H54 (cell line): ENCODE measurements at regions not wholly inside any gene's neighbourhood (a gene's known extent, or its start where the extent isn't known, plus 50 kb on each side); places are given as distances from the start of the nearest gene placed in this dataset.

Experiments
- DNase-seq: peaks from one replicate; pipeline ENCODE4 v3.0.0; 2011; ENCODE audit warnings: low spot score, mixed read lengths; ENCODE audit not compliant: insufficient read length
- FAIRE-seq: peaks from 3 replicates; lab custom pipeline; 2011; peaks lifted over from hg19 to GRCh38; lab: Jason Lieb, UNC
- POLR2A ChIP-seq: IDR thresholded peaks from 2 replicates; pipeline ENCODE4 v1.6.1; 2011; ENCODE audit warnings: low read depth, mild to moderate bottlenecking, low read length

DNA sequence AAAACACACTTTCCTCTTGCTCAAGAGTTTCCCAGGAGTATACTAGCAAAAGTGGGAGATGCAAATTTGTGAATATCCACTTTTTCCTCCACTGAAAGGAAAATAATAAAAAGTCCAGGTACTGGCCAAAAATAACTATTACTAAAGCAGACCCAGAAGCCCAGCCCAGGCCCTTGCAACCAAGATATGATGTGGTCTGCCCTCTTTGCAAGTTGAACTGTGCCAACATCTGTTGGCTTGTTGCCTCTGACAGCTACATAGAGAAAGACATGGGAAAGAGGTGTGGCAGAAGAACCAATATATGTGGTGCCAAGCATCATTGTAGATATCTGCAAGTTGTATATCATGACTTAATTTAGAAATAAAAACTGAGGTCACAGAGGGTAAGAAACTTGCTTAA lies 78.4 kb upstream of the JAG1 start:
- DNase-seq (no peak), FAIRE-seq (no peak)
- no peak for TF ChIP-seq POLR2A

DNA sequence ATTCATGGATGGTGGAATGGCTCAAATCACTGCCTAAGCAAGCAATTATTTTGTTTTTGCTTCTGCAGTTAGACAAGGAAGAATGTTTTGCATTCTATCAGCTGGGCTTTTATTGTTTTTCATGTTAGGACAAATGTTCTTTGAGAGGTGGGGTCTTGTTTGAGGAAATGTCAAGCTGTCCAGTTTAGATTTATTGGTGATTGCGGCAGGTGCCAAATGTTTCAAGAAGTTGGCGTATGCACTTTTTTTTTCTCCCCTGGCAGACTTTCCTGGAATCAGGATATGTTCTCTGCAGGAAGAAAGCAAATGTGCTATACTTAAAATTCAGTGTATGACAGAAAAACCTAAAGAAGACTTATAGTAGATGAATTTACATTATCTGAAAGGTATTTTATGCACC lies 81.0 kb upstream of the JAG1 start:
- FAIRE-seq (no peak), DNase-seq (no peak)
- TF ChIP-seq POLR2A, result no peak

DNA sequence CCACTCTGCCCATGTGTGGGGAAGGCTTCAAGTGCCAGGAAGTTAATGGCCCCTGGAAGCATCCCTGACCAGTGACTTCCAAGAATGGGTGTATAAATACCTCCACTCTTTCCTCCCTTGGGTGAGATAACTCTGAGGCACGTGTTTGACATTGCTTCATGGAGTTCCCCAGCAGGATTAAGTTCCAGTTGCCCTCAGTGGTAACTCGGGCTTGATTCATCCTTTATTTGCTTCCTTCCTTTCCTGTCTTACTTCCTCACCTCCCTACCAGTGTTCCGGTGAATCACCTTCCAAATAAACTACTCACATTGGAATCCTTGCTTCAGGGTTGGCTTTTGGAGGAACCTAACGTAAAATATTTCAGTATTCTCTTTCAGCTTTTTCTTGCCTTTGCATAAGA lies 84.6 kb upstream of the JAG1 start:
- FAIRE-seq, result no peak
- TF ChIP-seq POLR2A, result no peak
- DNase-seq, result peak; percentile 6

GRCh38 chr20:10761232-10761631 lies 87.4 kb upstream of the JAG1 start:
- no peak for TF ChIP-seq POLR2A
- DNase-seq, result no peak
- FAIRE-seq, result no peak

DNA sequence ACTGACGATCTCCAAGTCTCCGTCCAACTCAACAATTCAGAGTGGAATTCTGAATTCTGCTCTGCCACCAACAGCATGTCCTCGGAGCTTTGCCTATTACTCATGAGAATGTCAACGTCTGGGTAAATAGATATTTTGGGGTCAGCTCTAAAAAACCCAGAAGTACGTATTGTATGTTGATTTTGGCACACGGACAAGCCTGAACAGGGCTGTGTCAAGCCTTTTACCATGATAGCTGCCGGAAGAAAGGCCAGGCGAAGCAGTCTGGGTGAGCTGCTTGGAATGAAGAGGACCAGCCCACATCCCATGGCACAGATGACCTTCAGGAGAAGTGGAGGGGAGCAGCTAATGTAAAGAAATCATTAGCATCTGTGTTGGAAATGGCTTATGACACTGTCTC lies 88.0 kb upstream of the JAG1 start:
- DNase-seq (no peak), FAIRE-seq (no peak)
- no peak for TF ChIP-seq POLR2A

DNA sequence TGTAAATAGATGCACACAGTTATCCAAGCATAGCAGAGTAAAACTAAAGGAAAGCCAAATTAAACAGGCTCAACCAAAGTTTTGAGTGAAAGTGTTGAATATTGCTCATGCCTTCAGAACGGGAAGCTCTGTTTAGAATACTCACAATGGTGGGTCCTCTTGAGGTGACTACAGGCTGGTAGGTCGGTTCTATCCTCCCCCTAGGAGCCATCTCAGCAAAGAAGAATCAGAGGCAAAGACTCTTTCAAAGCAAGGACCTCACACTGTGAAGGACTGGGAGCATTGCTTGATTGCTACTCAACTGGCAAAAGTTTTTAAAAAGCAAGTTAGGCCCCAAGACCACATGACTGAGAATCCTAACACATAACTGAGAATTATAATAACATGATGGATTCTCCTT lies 88.4 kb upstream of the JAG1 start:
- no peak for DNase-seq
- TF ChIP-seq POLR2A, result no peak
- no peak for FAIRE-seq

DNA sequence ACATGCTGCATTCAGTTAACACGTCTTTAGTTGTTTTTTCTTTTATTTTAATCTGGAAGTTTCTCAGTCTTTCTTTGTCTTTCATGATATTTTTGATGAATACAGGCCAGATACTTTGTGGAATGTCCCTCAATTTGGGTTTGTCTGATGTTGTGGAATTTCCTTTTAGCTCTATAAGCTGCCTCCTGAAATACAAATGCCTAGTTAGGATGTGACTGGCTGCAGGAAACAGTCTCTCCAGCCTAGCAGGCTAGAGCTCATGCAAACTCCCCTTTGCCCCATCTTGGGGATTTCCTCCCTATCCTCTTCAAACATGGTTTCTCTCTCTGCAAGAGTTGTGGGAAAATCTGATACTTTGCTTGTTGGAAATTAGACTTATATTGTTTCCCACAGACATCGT lies 89.3 kb upstream of the JAG1 start:
- FAIRE-seq (no peak), DNase-seq (no peak)
- TF ChIP-seq POLR2A, result no peak

- DNase-seq (no peak), FAIRE-seq (no peak)
- no peak for TF ChIP-seq POLR2A
Measured at GRCh38 chr20:10769700-10770099, 95.9 kb upstream of the JAG1 start.

- no peak for TF ChIP-seq POLR2A
- no peak for FAIRE-seq
Measured at GRCh38 chr20:10770753-10771152, 97.0 kb upstream of the JAG1 start.

GRCh38 chr20:10771435-10772140 lies 97.8 kb upstream of the JAG1 start:
- FAIRE-seq (no peak), DNase-seq (no peak)
- no peak for TF ChIP-seq POLR2A

More at GRCh38 chr20:10770753-10771152, 97.0 kb upstream of the JAG1 start:
- no peak for DNase-seq

DNA sequence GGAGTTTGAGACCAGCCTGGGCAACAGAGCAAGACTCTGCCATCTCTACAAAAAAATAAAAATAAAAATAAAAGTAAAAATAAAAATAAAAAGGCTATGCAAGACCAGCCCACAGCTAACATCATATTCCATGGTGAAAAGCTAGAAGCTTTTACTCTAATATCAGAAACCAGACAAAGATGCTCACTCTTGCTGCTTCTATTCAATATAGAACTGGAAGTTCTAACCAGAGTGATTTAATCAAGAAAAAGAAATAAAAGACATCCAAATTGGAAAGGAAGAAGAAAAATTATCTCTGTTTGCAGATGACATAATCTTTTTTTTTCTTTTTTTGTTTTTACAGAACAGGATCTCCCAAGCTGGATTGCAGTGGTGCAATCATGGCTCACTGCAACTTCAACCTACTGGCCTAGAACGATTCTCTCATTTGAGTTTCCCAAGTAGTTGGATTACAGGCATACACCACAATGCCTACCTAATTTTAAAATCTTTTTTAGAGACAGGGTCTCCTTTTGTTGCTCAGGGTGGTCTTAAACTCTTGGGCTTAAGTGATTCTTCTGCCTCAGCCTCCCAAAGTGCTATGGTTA lies 100.7 kb upstream of the JAG1 start:
- DNase-seq, result no peak
- no peak for TF ChIP-seq POLR2A
- no peak for FAIRE-seq

GRCh38 chr20:10777710-10778109 lies 103.9 kb upstream of the JAG1 start:
- TF ChIP-seq POLR2A, result no peak
- DNase-seq (no peak), FAIRE-seq (no peak)

GRCh38 chr20:10779911-10780310 lies 106.1 kb upstream of the JAG1 start:
- TF ChIP-seq POLR2A, result no peak
- no peak for FAIRE-seq

DNA sequence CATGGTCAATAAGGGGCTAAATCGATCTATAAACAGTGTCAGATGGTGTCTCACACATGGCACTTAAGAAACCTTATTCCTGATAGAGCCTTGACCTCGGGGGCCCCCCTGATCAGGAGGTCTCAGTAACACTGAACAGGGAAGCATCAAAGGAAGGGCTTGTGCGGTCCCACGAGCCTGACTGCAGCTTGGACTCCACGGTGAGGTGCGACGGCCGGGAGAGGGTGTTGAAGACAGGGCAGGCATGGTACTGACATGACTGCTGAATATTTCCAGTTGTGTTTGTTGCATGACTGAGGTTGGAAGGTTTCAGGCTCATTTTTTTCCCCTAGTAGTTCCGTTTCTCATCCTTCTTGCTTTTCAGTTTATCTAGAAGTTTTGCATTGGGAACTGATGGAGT lies 107.1 kb upstream of the JAG1 start:
- FAIRE-seq, result no peak
- TF ChIP-seq POLR2A, result no peak
- DNase-seq, result no peak

More at GRCh38 chr20:10779911-10780310, 106.1 kb upstream of the JAG1 start:
- no peak for DNase-seq

DNA sequence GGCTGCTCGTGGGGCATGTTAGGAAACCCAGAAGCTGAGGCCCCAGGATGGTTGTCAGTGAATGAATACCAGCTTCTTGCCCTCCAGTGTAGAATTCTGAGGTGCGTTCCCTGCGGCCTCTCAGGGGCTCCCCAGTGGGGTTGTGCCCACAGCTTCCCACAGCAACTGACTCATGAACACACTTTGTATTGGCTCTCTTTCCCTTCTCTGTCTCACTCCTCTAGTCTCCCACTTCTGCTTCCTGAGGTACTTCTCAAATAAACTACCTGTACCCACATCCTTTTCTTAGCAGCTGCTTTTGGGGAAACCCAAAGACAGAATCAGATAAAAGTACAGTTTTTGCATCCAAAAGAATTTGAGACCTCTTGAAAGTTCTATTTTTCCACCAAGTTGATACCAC lies 107.7 kb upstream of the JAG1 start:
- no peak for TF ChIP-seq POLR2A
- DNase-seq, result no peak
- FAIRE-seq, result no peak
